ENCODE measurements at regions not wholly inside any gene's neighbourhood (a gene's known extent, or its start where the extent isn't known, plus 50 kb on each side); places are given as distances from the start of the nearest gene placed in this dataset.

- no peaks in the 10 kb centered on the region for H3K36me3 ChIP-seq
- no peaks in the 10 kb centered on the region for H3K4me1 ChIP-seq
- H3K9me3 ChIP-seq: no peaks in the 10 kb centered on the region
- no peak overlapping the region for H3K4me3 ChIP-seq
- TF ChIP-seq POLR2A (IDR thresholded peaks at IDR 0.05): no peak
- TF ChIP-seq CTCF (IDR thresholded peaks at IDR 0.05): no peak
- DNase-seq: no peak
- no peak overlapping the region for H3K27ac ChIP-seq
- H3K27me3 ChIP-seq: no peaks in the 10 kb centered on the region
Observed at GRCh38 chr5:79898611-79899010, 92.5 kb downstream of the MTX3 start.

GRCh38 chr5:79893976-79894375 lies 97.1 kb downstream of the MTX3 start:
- H3K27ac ChIP-seq: no peak overlapping the region

GRCh38 chr5:79893485-79893884 lies 97.6 kb downstream of the MTX3 start:
- no peaks in the 10 kb centered on the region for H3K9me3 ChIP-seq
- H3K36me3 ChIP-seq: no peaks in the 10 kb centered on the region
- no peak overlapping the region for H3K27ac ChIP-seq
- no peaks in the 10 kb centered on the region for H3K27me3 ChIP-seq
- H3K4me3 ChIP-seq: no peak overlapping the region
- no peak for TF ChIP-seq POLR2A (IDR thresholded peaks at IDR 0.05)
- TF ChIP-seq CTCF (IDR thresholded peaks at IDR 0.05): no peak
- DNase-seq: no peak
- H3K4me1 ChIP-seq: no peaks in the 10 kb centered on the region

More at GRCh38 chr5:79893976-79894375, 97.1 kb downstream of the MTX3 start:
- Histone ChIP-seq H3K4me1 (no peaks in the 10 kb centered on the region), H3K36me3 (no peaks in the 10 kb centered on the region), H3K9me3 (no peaks in the 10 kb centered on the region), H3K27me3 (no peaks in the 10 kb centered on the region), H3K4me3 (no peak overlapping the region)
- no peak for TF ChIP-seq POLR2A (IDR thresholded peaks at IDR 0.05)
- no peak for TF ChIP-seq CTCF (IDR thresholded peaks at IDR 0.05)
- no peak for DNase-seq

- Histone ChIP-seq H3K27me3 (no peaks in the 10 kb centered on the region), H3K9me3 (no peaks in the 10 kb centered on the region), H3K36me3 (no peaks in the 10 kb centered on the region), H3K4me3 (no peak overlapping the region), H3K27ac (no peak overlapping the region), H3K4me1 (no peaks in the 10 kb centered on the region)
- TF ChIP-seq CTCF (IDR thresholded peaks at IDR 0.05) (no peak), POLR2A (IDR thresholded peaks at IDR 0.05) (no peak)
- no peak for DNase-seq
Observed at GRCh38 chr5:79890930-79891249, 100.2 kb downstream of the MTX3 start.

GRCh38 chr5:79890119-79890929 lies 100.7 kb downstream of the MTX3 start:
- no peak for TF ChIP-seq CTCF (IDR thresholded peaks at IDR 0.05)
- no peak for TF ChIP-seq POLR2A (IDR thresholded peaks at IDR 0.05)

More at GRCh38 chr5:79890119-79890929, 100.7 kb downstream of the MTX3 start:
- Histone ChIP-seq H3K27ac (no peak overlapping the region), H3K9me3 (no peaks in the 10 kb centered on the region), H3K4me3 (no peak overlapping the region), H3K36me3 (no peaks in the 10 kb centered on the region), H3K27me3 (no peaks in the 10 kb centered on the region), H3K4me1 (no peaks in the 10 kb centered on the region)
- DNase-seq: no peak
